Right lobe of liver (tissue), 4 donors: ENCODE measurements at regions not wholly inside any gene's neighbourhood (a gene's known extent, or its start where the extent isn't known, plus 50 kb on each side); places are given as distances from the start of the nearest gene placed in this dataset.

Experiments
- POLR2A ChIP-seq: fragments of 450-650 bp; IDR thresholded peaks from one replicate; pipeline ENCODE4 v1.6.1; 2017; ENCODE audit warnings: antibody characterized with exemption, mild to moderate bottlenecking
- TF ChIP-seq, protein P1 (sequence below), 4 donors: fragments of 200-600 bp in 3 of 4; fragments of 450-650 bp in 1 of 4; IDR thresholded peaks; one replicate each; pipeline versions ENCODE4 v1.5.1 to v1.8.0; 2016 to 2022; ENCODE audit warnings: antibody characterized with exemption in 4 of 4, mild to moderate bottlenecking in 2 of 4
- donor health status: DM: no; HTN: no; CAD: no.
- donor health status: DM: no; HTN: no; CAD: no.
- donor health status: DM: no; HTN: yes; CAD: no.

DNA sequence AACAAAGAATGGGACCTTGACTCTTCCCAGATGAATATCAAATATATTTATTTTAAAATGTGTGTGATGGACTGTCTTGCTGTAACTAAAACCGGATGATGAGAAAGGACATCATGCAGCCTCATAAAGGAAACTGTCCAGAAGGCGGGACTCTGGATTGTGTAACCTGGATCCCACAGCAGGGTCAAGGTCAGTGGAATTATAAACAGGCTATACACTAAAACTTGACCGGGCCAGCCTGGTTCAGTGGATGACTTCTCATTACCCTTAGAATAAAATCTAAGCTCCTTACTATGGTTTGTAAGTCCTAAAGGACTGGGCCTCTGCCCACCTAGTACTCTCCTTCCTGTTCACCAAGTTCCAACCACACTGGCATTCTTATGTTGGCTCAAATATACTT lies 280.3 kb downstream of the ELAVL2 start:
- TF ChIP-seq, protein P1, sequence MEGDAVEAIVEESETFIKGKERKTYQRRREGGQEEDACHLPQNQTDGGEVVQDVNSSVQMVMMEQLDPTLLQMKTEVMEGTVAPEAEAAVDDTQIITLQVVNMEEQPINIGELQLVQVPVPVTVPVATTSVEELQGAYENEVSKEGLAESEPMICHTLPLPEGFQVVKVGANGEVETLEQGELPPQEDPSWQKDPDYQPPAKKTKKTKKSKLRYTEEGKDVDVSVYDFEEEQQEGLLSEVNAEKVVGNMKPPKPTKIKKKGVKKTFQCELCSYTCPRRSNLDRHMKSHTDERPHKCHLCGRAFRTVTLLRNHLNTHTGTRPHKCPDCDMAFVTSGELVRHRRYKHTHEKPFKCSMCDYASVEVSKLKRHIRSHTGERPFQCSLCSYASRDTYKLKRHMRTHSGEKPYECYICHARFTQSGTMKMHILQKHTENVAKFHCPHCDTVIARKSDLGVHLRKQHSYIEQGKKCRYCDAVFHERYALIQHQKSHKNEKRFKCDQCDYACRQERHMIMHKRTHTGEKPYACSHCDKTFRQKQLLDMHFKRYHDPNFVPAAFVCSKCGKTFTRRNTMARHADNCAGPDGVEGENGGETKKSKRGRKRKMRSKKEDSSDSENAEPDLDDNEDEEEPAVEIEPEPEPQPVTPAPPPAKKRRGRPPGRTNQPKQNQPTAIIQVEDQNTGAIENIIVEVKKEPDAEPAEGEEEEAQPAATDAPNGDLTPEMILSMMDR (IDR thresholded peaks at IDR 0.05): no peak
- no peak for TF ChIP-seq POLR2A
